GM18867 (cell line): ENCODE measurements at regions not wholly inside any gene's neighbourhood (a gene's known extent, or its start where the extent isn't known, plus 50 kb on each side); places are given as distances from the start of the nearest gene placed in this dataset.
A peak's percentile ranks its signal among the peaks of the same experiment; 100 is the strongest.
"Not testable (repeated sequence)": the region's sequence is repeated elsewhere in the genome, so short reads cannot be mapped to it uniquely, and the experiment has no call there.

ENCODE experiments used
- ATAC-seq: cut with Tn5 transposase; IDR thresholded peaks from one replicate; pipeline ENCODE4 v1.9.1; 2021; ENCODE audit warnings: mild to moderate bottlenecking, moderate library complexity; ENCODE audit not compliant: unreplicated experiment

GRCh38 chr14:30417121-30417520 is 141.8 kb upstream of the G2E3 start:
- no peak for ATAC-seq

GRCh38 chr14:30417999-30418398 is 141.0 kb upstream of the G2E3 start:
- peak; percentile 67 for ATAC-seq

- ATAC-seq, result no peak
Measured at GRCh38 chr14:30419037-30419436, 139.9 kb upstream of the G2E3 start.

GRCh38 chr14:30420515-30420914 is 138.4 kb upstream of the G2E3 start:
- ATAC-seq, result no peak

- no peak for ATAC-seq
Measured at GRCh38 chr14:30426463-30426862, 132.5 kb upstream of the G2E3 start.

GRCh38 chr14:30427401-30427800 is 131.6 kb upstream of the G2E3 start:
- no peak for ATAC-seq

- no peak for ATAC-seq
Measured at GRCh38 chr14:30427846-30428245, 131.1 kb upstream of the G2E3 start.

- no peak for ATAC-seq
Measured at GRCh38 chr14:30431552-30431951, 127.4 kb upstream of the G2E3 start.

- ATAC-seq, result no peak
Measured at GRCh38 chr14:30440961-30441360, 118.0 kb upstream of the G2E3 start.

GRCh38 chr14:30443368-30444007 is 115.5 kb upstream of the G2E3 start:
- peak; percentile 49 for ATAC-seq

- no peak for ATAC-seq
Measured at GRCh38 chr14:30444451-30444850, 114.5 kb upstream of the G2E3 start.

- ATAC-seq, result no peak
Measured at GRCh38 chr14:30445011-30445793, 113.8 kb upstream of the G2E3 start.

GRCh38 chr14:30445852-30446251 is 113.1 kb upstream of the G2E3 start:
- no peak for ATAC-seq

GRCh38 chr14:30450631-30451545 is 108.1 kb upstream of the G2E3 start:
- ATAC-seq, result no peak

GRCh38 chr14:30456296-30456695 is 102.7 kb upstream of the G2E3 start:
- ATAC-seq, result no peak

- ATAC-seq, result no peak
Measured at GRCh38 chr14:30462358-30462757, 96.6 kb upstream of the G2E3 start.

- no peak for ATAC-seq
Measured at GRCh38 chr14:30464481-30464880, 94.5 kb upstream of the G2E3 start.

- no peak for ATAC-seq
Measured at GRCh38 chr14:30468354-30468753, 90.6 kb upstream of the G2E3 start.

- no peak for ATAC-seq
Measured at GRCh38 chr14:30471980-30472379, 87.0 kb upstream of the G2E3 start.

GRCh38 chr14:30473846-30474696 is 84.9 kb upstream of the G2E3 start:
- ATAC-seq, result not testable (repeated sequence)

- ATAC-seq, result no peak
Measured at GRCh38 chr14:30482276-30482675, 76.7 kb upstream of the G2E3 start.
